ENCODE measurements at regions not wholly inside any gene's neighbourhood (a gene's known extent, or its start where the extent isn't known, plus 50 kb on each side); places are given as distances from the start of the nearest gene placed in this dataset.
"Not testable (repeated sequence)": the region's sequence is repeated elsewhere in the genome, so short reads cannot be mapped to it uniquely, and the experiment has no call there.

DNA sequence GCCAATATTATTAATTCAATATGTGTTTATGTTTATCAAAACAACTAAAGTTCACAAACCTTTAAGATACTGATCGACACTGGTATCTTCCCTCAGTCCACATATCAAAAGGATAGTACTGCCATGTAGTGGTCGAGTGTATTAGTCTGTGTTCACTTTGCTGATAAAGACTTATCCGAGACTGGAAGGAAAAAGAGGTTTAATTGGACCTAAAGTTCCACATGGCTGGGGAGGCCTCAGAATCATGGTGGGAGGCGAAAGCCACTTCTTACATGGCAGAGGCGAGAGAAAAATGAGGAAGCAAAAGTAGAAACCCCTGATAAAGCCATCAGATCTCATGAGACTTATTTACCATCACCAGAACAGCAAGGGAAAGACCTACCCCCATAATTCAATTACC, 325.4 kb upstream of the PHF14 start:
- no peak for DNase-seq

DNA sequence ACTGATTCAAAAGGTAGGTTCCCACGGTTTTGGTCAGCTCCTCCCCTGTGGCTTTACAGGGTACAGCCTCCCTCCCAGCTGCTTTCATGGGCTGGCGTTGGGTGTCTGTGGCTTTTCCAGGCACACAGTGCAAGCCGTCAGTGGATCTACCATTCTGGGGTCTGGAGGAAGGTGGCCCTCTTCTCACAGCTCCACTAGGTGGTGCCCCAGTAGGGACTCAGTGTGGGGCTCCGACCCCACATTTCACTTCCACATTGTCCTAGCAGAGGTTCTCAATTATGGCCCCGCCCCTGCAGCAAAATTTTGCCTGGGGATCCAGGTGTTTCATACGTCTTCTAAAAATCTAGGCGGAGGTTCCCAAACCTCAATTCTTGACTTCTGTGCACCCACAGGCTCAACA, 324.6 kb upstream of the PHF14 start:
- DNase-seq = not testable (repeated sequence)

DNA sequence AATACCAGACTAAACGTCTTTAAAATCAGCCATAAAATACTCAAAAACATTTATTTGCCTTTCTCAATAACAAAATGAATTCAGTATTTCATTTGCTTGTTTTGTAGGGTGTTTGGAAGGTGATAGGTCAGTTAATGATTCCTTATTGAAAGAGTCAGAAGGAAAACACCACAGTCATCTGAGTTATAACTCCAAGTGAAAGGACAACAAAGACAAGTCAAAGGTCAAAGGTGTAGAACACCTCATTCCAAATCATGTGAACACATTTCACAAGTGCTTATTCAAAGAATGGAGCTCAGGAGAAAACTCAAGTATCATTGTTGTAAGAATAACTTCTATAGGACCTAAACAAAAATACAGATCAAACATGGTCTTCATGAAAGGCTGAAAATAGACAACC, 318.6 kb upstream of the PHF14 start:
- DNase-seq = no peak

DNA sequence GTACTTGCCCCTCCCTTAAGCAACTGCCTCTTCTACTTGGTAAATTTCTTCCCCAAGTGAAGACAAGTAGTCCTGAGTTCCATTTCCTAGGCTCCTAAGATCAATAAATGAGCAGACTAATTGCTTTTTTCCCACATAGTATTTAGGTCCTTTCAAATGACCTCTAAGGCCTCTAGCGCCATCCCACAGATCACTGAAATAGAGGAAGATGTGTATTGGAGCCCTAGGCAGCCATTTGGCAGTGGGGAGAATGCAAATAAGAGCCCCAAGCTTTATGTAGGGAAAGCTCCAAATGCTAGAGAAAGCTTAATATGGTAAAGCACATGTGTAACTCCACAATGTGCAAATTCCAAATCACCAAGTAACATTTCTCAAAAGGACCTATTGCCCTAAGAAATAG, 316.5 kb upstream of the PHF14 start:
- DNase-seq = no peak

DNA sequence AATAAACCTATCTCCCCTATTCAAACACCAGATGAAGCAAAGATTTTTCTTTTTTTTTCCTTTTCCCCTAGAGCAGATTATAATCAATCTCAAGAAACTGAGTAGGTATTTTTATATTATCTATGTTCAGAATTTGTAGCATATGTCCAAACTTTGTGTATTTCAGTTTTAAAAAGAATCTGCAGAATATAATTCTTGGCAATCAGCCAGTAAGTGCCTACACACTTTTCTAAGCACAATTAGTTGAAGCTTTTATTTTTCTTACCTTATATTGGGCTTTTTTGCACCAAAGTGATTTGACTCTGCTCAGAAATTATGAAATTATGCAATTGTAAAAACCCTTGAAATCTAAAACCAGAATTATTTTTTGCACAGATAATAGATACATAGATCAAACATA, 315.8 kb upstream of the PHF14 start:
- DNase-seq = no peak

- no peak for DNase-seq
These were observed 311.2 kb upstream of the PHF14 start for GRCh38 chr7:10662491-10662890.

DNA sequence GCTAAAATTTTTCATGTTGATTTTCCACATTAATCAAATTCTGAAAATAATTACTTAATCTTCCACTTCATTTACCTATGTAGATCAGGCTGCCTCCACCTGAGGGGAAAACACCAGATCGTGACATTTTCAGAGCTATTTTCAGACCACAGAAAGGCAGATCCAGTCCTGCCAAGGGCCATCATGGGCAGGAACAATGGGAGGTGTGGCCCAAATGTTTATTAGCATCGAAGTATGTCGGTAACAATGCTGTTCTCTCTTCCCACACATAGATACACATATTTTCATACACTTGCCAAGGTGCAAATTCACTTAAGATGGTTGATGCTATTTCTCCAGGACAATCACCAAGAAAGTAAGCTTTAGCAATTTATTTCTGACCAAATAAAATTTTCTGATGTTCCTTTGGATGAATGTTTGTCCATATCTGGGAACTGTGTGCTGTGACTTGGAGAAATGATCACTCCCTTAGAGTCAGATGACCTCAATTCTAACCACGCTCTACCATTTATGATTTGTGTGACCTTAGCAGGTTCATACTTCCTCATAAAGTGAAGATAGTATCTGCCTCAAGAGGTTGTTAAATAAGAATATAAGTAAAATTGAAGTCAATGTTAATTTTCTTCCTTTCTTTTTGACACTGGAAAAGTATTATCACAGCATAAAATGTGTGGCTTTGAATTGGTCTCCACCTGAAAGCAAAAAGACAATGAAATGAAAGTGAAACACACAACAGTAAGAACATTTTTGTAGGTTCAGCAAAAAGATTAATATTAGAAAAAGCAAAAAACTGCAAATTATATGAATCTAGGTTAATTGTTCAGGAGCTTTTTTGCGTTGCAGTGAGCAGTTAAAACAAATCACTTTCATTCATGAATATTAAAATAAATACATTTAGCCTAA, 310.4 kb upstream of the PHF14 start:
- no peak for DNase-seq

DNA sequence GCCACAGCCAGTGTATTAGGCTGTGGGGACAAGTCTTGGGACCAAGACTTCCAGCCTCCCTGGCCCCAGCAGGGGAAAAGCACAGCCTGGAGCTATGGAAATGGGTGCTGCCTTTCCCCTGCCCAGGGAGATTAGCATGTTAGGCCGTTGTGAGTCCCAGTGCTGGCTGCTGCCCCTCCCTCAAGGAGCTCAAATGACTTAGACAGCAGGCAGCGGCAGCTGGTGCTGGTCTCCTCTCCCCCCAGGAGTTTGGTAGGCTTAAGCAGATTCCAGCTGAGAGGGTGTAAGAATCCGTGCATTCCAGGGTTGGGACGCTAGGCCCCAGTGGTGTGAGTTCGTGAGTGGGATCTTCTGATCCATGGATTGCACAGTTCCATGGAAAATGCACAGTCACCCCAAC, 301.5 kb upstream of the PHF14 start:
- DNase-seq = no peak

- DNase-seq = no peak
These were observed 296.5 kb upstream of the PHF14 start for GRCh38 chr7:10677211-10677610.

DNA sequence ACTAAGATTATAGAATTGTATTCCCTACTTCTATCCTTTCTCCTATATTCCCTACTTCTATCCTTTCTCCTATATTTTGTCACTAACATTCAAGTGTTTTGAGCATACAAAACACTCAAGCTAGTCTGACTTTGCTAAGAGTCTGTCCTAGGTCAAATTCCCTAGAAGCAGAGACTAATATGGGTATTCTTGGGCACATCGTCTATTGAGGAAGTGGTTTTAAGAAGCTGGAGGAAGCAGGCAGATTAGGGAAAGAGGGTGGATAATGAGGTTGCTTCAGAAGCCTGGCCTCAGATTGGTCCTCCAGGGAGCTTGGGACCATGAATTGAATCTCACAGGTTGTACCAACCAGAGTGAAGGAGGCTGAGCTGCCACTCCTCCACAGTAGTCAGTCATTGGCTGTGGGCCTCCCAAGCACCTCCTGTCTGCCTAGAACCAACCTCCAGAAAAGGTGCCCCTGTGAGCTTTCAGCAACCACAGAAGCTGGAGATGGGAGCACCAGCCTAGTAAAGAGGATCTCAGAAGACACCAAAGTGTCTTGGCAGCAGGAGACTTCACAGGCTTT, 295.9 kb upstream of the PHF14 start:
- no peak for DNase-seq

GRCh38 chr7:10684606-10685005, 289.1 kb upstream of the PHF14 start:
- no peak for DNase-seq

DNA sequence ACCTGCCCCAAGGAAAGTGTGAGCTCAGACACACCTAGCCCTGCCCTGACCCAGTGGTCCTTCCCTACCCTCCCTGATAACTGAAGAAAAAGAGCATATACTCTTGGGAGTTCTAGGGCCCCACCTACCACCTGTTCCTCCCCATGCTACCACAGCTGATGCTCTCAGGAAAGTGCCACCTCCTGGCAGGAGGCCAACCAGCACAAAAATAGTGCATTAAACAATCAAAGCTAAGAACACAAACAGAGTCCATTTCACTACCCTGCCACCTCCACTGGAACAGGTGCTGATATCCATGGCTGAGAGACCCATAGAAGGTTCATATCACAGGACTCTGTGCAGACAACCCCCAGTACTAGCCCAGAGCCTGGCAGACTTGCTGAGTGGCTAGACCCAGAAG, 288.6 kb upstream of the PHF14 start:
- DNase-seq = no peak

- DNase-seq = no peak
These were observed 285.1 kb upstream of the PHF14 start for GRCh38 chr7:10688544-10688943.

- DNase-seq = no peak
These were observed 277.6 kb upstream of the PHF14 start for GRCh38 chr7:10696064-10696463.

GRCh38 chr7:10703059-10703458, 270.6 kb upstream of the PHF14 start:
- no peak for DNase-seq

DNA sequence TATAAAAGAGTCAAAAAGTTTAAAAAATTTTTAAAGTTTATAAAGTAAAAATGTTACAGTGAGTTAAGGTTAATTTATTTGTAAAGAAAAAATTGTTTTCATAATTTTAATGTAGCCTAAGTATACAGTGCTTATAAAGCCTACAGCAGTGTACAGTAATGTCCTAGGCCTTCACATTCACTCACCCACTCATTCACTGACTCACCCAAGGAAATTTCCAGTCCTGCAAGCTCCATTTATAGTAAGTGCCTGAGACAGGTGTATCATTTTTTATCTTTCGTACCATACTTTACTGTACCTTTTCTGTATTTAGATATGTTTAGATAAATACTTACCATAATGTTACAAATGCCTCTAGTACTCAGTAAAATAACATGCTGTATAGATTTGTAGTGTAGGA, 269.7 kb upstream of the PHF14 start:
- no peak for DNase-seq

- no peak for DNase-seq
These were observed 269.0 kb upstream of the PHF14 start for GRCh38 chr7:10704653-10705052.

GRCh38 chr7:10706875-10707493, 266.7 kb upstream of the PHF14 start:
- no peak for DNase-seq

- no peak for DNase-seq
These were observed 266.2 kb upstream of the PHF14 start for GRCh38 chr7:10707519-10707918.

DNA sequence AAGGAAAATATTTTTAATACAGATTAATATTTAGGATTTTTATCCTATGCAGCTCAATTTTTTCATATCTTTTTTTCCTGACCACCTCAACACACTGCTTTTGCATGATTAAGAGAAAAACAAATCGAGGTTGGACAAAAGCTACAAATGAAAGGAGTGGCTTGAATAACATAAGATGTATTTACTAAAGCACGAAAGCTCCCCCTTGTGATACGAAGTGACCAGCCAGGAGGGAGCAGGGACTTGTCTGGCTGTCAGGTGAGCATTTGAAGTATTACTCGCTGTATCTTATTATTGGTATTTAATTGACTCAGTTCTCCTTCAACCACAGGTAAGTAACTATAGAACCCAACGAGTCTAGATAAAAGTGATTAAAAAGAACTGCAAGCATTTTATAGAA, 265.2 kb upstream of the PHF14 start:
- no peak for DNase-seq

DNA sequence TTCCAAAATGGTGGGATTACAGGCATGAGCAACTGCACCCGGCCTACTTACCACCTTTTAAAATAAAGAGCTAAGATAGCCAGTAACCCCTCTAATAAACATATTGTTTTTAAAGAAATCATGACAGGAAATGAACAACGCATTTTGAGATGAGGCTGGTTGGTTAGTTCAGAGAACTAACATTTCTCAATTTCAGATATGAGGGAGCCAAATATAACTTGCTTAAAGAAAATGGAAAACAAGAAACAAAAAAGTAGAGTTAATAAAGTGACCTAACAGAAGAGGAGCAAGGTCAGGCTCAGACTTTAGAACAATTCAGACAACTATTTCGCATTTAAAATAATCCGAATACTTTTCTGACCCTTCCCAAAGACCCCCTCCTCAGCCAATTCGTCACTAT, 254.9 kb upstream of the PHF14 start:
- DNase-seq = no peak

GRCh38 chr7:10720042-10720441, 253.6 kb upstream of the PHF14 start:
- no peak for DNase-seq

- DNase-seq = no peak
These were observed 252.4 kb upstream of the PHF14 start for GRCh38 chr7:10721289-10721688.

DNA sequence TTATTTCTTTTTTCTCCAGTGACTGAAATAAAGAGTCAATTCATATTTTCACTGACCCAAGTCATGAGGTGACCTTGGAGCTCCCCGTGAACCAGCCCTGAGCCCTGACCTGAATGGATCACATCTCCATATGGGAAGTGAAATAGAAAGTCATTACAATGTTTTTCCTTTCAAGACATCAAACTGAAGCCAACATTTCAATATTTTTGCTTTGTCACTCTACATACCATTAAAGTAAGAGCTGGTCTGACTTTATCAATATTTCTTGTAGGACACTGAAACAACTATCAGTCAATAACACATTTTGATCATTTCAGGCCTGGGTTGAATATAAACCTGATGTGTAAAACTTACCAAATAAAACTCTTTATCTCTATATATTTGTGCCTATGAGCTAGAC, 249.8 kb upstream of the PHF14 start:
- no peak for DNase-seq

Measured in stimulated activated CD4-positive, alpha-beta T cell treated with anti-CD3 and anti-CD28 coated beads, Interleukin-2, amount 100 ng/mL, for 48 hours (primary cell).